Mesenchymal stem cell (in vitro differentiated cells and primary cell): ENCODE measurements at regions not wholly inside any gene's neighbourhood (a gene's known extent, or its start where the extent isn't known, plus 50 kb on each side); places are given as distances from the start of the nearest gene placed in this dataset.

Source experiments
- DNase-seq: peaks from one replicate; pipeline ENCODE4 v3.0.0-alpha.2; 2013
- H2AFZ ChIP-seq: one replicate; pipeline ENCODE4 v1.6.1; 2013; ENCODE audit warnings: low read depth, mild to moderate bottlenecking, control low read depth, inconsistent platforms, low read length, moderate library complexity
- H2AK5ac ChIP-seq: 2 replicates; pipeline ENCODE4 v1.6.1; 2013; ENCODE audit warnings: low read length, moderate library complexity, mild to moderate bottlenecking, inconsistent platforms; ENCODE audit not compliant: severe bottlenecking
- H2BK120ac ChIP-seq: one replicate; pipeline ENCODE4 v1.6.1; 2013; ENCODE audit warnings: low read depth, mild to moderate bottlenecking, inconsistent platforms, low read length, moderate library complexity
- H2BK12ac ChIP-seq, 2 experiments: one replicate each; pipeline ENCODE4 v1.6.1; 2013; ENCODE audit warnings: inconsistent platforms in 2 of 2, low read length in 2 of 2, mild to moderate bottlenecking in 2 of 2, moderate library complexity in 2 of 2, control low read depth in 1 of 2
- H2BK15ac ChIP-seq: one replicate; pipeline ENCODE4 v1.6.1; 2013; ENCODE audit warnings: mild to moderate bottlenecking, low read depth, inconsistent platforms; ENCODE audit not compliant: poor library complexity, severe bottlenecking
- H2BK5ac ChIP-seq: 2 replicates; pipeline ENCODE4 v1.6.1; 2013; ENCODE audit warnings: low read depth, mild to moderate bottlenecking, low read length, control low read depth, inconsistent platforms; ENCODE audit not compliant: poor library complexity, severe bottlenecking
- H3K14ac ChIP-seq, 2 experiments: one replicate each; pipeline ENCODE4 v1.6.1; 2013; ENCODE audit warnings: inconsistent platforms in 2 of 2, low read length in 2 of 2, control low read depth in 1 of 2, mild to moderate bottlenecking in 1 of 2, moderate library complexity in 1 of 2
- H3K18ac ChIP-seq, 2 experiments: one replicate each; pipeline ENCODE4 v1.6.1; 2013; ENCODE audit warnings: inconsistent platforms in 2 of 2, low read length in 2 of 2, control low read depth in 1 of 2, low read depth in 1 of 2, mild to moderate bottlenecking in 1 of 2
- H3K23ac ChIP-seq, 2 experiments: one replicate each; pipeline ENCODE4 v1.6.1; 2013; ENCODE audit warnings: inconsistent platforms in 2 of 2, low read length in 2 of 2, mild to moderate bottlenecking in 2 of 2, moderate library complexity in 2 of 2, control low read depth in 1 of 2
- H3K27ac ChIP-seq: 2 replicates; pipeline ENCODE4 v1.5.1; 2013; ENCODE audit warnings: mild to moderate bottlenecking, moderate library complexity, low read length, control low read depth, inconsistent platforms; ENCODE audit not compliant: poor library complexity, severe bottlenecking
- H3K27me3 ChIP-seq, 2 experiments: 2 replicates each; pipeline versions ENCODE4 v1.6.1 to v1.7.0; 2013; ENCODE audit warnings: low read length in 2 of 2, mild to moderate bottlenecking in 2 of 2, moderate library complexity in 2 of 2, control low read depth in 1 of 2, inconsistent platforms in 1 of 2; ENCODE audit not compliant: control insufficient read depth in 1 of 2, insufficient read depth in 1 of 2
- H3K36me3 ChIP-seq, 2 experiments: 2 replicates each; pipeline versions ENCODE4 v1.6.1 to v1.7.0; 2013; ENCODE audit warnings: low read length in 2 of 2, control low read depth in 1 of 2, inconsistent platforms in 1 of 2, low read depth in 1 of 2, mild to moderate bottlenecking in 1 of 2; ENCODE audit not compliant: insufficient read depth in 2 of 2, control insufficient read depth in 1 of 2
- H3K4ac ChIP-seq, 2 experiments: one replicate each; pipeline ENCODE4 v1.6.1; 2013; ENCODE audit warnings: inconsistent platforms in 2 of 2, low read length in 2 of 2, mild to moderate bottlenecking in 2 of 2, moderate library complexity in 2 of 2, control low read depth in 1 of 2, low read depth in 1 of 2
- H3K4me1 ChIP-seq: 2 replicates; pipeline ENCODE4 v1.6.1; 2013; ENCODE audit warnings: low read depth, low read length, control low read depth; ENCODE audit not compliant: control insufficient read depth, insufficient read depth
- H3K4me2 ChIP-seq: 2 replicates; pipeline ENCODE4 v1.6.1; 2013; ENCODE audit warnings: low read length, mild to moderate bottlenecking, inconsistent platforms; ENCODE audit not compliant: poor library complexity, severe bottlenecking
- H3K4me3 ChIP-seq, 2 experiments: 2 replicates each; pipeline versions ENCODE4 v1.5.1 to v1.7.0; 2013; ENCODE audit warnings: low read length in 2 of 2, mild to moderate bottlenecking in 2 of 2, control low read depth in 1 of 2, low read depth in 1 of 2; ENCODE audit not compliant: insufficient read depth in 1 of 2
- H3K79me1 ChIP-seq: replicated peaks from 2 replicates; pipeline ENCODE4 v1.6.1; 2013; ENCODE audit warnings: mild to moderate bottlenecking, control low read depth, low read length, inconsistent platforms; ENCODE audit not compliant: poor library complexity, severe bottlenecking
- H3K9ac ChIP-seq: 2 replicates; pipeline ENCODE4 v1.7.0; 2013; ENCODE audit warnings: mild to moderate bottlenecking, low read length, moderate library complexity
- H3K9me3 ChIP-seq: 2 replicates; pipeline ENCODE4 v1.7.0; 2013; ENCODE audit warnings: mild to moderate bottlenecking, low read length; ENCODE audit not compliant: control insufficient read depth
- H4K8ac ChIP-seq: one replicate; pipeline ENCODE4 v1.6.1; 2013; ENCODE audit warnings: inconsistent platforms, mild to moderate bottlenecking, low read length, moderate library complexity
- H4K91ac ChIP-seq: one replicate; pipeline ENCODE4 v1.6.1; 2013; ENCODE audit warnings: mild to moderate bottlenecking, low read length, inconsistent platforms
- WGBS: methylation state at CpG from one replicate; pipeline ENCODE4 v1.1.7; 2013; ENCODE audit warnings: mixed read lengths; 5-methylcytosine and 5-hydroxymethylcytosine counted together

DNA sequence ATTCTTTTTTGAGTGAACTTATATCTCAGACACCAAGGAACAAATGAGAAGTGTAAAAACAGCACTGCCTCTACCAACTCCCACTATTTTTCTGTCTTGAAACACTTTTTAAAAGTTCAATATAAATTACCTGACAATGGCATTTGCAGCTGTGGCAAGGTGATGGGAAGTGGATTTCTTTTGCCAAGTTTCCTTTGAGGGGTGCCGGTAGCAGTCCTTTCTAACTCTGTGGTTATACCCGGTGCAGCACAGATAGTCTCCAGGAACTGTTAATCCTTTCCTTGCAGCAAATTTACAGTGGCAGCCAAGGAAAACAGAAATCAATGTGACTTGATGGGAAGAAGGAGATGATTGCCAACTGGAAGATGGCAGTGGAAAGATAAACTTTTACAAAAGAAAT, 243.7 kb downstream of the BCAT1 start:
- H3K4me3 ChIP-seq, result no peak overlapping the region
- no peak overlapping the region for H2AK5ac ChIP-seq
- no peak overlapping the region for H2BK5ac ChIP-seq
- no peak overlapping the region for H3K4ac ChIP-seq
- H3K9ac ChIP-seq, result no peak overlapping the region
- H2BK120ac ChIP-seq, result no peak overlapping the region
- no peaks in the 10 kb centered on the region for H3K36me3 ChIP-seq
- H3K4me1 ChIP-seq, result no peaks in the 10 kb centered on the region
- no peak overlapping the region for H3K14ac ChIP-seq
- no peak overlapping the region for H4K91ac ChIP-seq
- no peak for DNase-seq
- H3K79me1 ChIP-seq, result no peaks in the 10 kb centered on the region
- peaks cover 8% of the 10 kb centered on the region for H3K9me3 ChIP-seq
- no peaks in the 10 kb centered on the region for H3K27me3 ChIP-seq
- no peak overlapping the region for H3K4me2 ChIP-seq
- no peak overlapping the region for H3K23ac ChIP-seq
- no peak overlapping the region for H3K18ac ChIP-seq
- H4K8ac ChIP-seq, result no peak overlapping the region
- no peak overlapping the region for H2BK15ac ChIP-seq
- no peak overlapping the region for H3K27ac ChIP-seq
- WGBS, result 98% methylated on average over 2 of the region's 2 CpGs
- no peak overlapping the region for H2AFZ ChIP-seq
- no peak overlapping the region for H2BK12ac ChIP-seq

DNA sequence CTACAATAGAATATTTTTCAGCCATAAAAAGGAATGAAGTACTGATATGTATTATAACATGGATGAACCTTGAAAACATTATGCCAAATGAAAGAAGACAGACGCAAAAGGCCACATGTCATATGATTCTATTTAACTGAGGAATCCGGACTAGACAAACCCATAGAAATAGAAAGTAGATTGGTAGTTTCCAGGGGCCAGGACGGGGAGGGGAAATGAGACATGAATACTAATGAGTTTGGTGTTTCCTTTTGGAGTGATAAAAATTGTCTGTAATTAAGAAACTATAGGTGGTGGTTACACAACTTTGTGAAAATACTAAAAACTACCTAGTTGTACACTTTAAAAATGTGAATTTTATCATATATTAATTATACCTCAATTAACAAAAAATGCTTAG, 247.6 kb downstream of the BCAT1 start:
- Histone ChIP-seq H3K4me2 (no peak overlapping the region), H2BK15ac (no peak overlapping the region), H3K27ac (no peak overlapping the region), H2BK12ac (no peak overlapping the region), H2AFZ (no peak overlapping the region), H4K91ac (no peak overlapping the region), H4K8ac (no peak overlapping the region), H3K4ac (no peak overlapping the region), H3K18ac (no peak overlapping the region), H3K23ac (no peak overlapping the region), H2BK5ac (no peak overlapping the region), H3K14ac (no peak overlapping the region), H3K36me3 (no peaks in the 10 kb centered on the region), H2BK120ac (no peak overlapping the region), H2AK5ac (no peak overlapping the region), H3K9ac (no peak overlapping the region), H3K79me1 (no peaks in the 10 kb centered on the region), H3K27me3 (no peaks in the 10 kb centered on the region), H3K9me3 (peaks cover 8% of the 10 kb centered on the region), H3K4me1 (no peaks in the 10 kb centered on the region), H3K4me3 (no peak overlapping the region)
- 85% methylated on average over 3 of the region's 3 CpGs for WGBS
- no peak for DNase-seq

DNA sequence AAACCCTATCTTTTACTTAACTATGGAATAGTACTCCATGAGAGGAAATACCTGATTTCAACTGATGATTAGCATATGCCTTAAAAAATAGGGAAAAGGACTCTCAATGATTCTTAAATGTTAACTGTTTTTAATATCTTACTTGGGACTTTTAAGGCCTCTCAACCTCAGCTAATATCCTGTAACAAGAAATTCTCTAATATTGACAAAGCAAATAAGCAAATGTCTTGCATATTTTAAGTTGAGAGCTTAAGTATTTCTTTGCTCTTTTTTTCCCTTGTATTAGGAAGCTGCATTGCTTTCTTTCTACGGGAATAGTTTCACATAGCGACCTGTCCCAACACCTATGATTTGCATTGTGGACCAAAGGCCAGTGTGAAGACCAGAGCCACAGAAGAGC, 249.9 kb downstream of the BCAT1 start:
- H3K4me2 ChIP-seq, result no peak overlapping the region
- 100% methylated on average over 1 of the region's 2 CpGs for WGBS

DNA sequence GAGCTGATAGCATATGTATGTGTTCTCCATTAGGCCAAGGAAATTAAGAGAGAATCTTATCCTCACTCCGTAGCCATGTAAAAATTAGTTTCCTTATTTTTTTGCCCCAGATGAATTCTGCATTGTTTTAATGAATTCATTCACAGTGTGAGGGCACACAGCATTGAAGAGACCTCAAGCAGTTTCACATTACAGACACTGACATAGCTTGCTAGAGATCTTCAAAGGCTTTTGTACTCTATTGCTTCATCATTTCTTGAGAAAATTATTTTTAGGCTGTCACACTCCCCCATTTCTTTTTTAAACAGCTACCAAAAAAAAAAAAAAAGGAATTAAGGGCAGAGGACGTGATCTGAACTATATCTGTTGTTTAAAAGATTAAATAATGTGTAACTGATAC, 251.1 kb downstream of the BCAT1 start:
- no peak overlapping the region for H3K4me2 ChIP-seq
- no peak overlapping the region for H4K8ac ChIP-seq
- H2BK5ac ChIP-seq, result no peak overlapping the region
- no peak overlapping the region for H3K4me3 ChIP-seq
- no peak overlapping the region for H3K27ac ChIP-seq
- H2BK15ac ChIP-seq, result no peak overlapping the region
- H3K9ac ChIP-seq, result no peak overlapping the region
- no peak overlapping the region for H3K14ac ChIP-seq
- WGBS, result 100% methylated on average over 1 of the region's 2 CpGs
- H3K23ac ChIP-seq, result no peak overlapping the region
- DNase-seq, result no peak
- H2AK5ac ChIP-seq, result no peak overlapping the region
- no peaks in the 10 kb centered on the region for H3K79me1 ChIP-seq
- H3K36me3 ChIP-seq, result no peaks in the 10 kb centered on the region
- H3K4ac ChIP-seq, result no peak overlapping the region
- no peak overlapping the region for H4K91ac ChIP-seq
- H2BK120ac ChIP-seq, result no peak overlapping the region
- peaks cover 8% of the 10 kb centered on the region for H3K9me3 ChIP-seq
- H3K4me1 ChIP-seq, result no peaks in the 10 kb centered on the region
- H3K27me3 ChIP-seq, result no peaks in the 10 kb centered on the region
- H2AFZ ChIP-seq, result no peak overlapping the region
- H2BK12ac ChIP-seq, result no peak overlapping the region
- H3K18ac ChIP-seq, result no peak overlapping the region

More for the DNA sequence above, 249.9 kb downstream of the BCAT1 start:
- Histone ChIP-seq H2BK12ac (no peak overlapping the region), H3K18ac (no peak overlapping the region), H4K91ac (no peak overlapping the region), H3K9ac (no peak overlapping the region), H3K27me3 (no peaks in the 10 kb centered on the region), H3K79me1 (no peaks in the 10 kb centered on the region), H4K8ac (no peak overlapping the region), H3K14ac (no peak overlapping the region), H3K4me1 (no peaks in the 10 kb centered on the region), H3K4me3 (no peak overlapping the region), H3K4ac (no peak overlapping the region), H3K9me3 (peaks cover 8% of the 10 kb centered on the region), H2AFZ (no peak overlapping the region), H3K23ac (no peak overlapping the region), H2AK5ac (no peak overlapping the region), H2BK120ac (no peak overlapping the region), H3K36me3 (no peaks in the 10 kb centered on the region), H2BK15ac (no peak overlapping the region), H2BK5ac (no peak overlapping the region), H3K27ac (no peak overlapping the region)
- DNase-seq, result no peak
